DOHH2 (cell line): ENCODE measurements at regions not wholly inside any gene's neighbourhood (a gene's known extent, or its start where the extent isn't known, plus 50 kb on each side); places are given as distances from the start of the nearest gene placed in this dataset.

Experiments used
- H3F3A ChIP-seq: fragments of 200-600 bp; sonication (generic), shearing (Covaris generic); 2 replicates; pipeline ENCODE4 v1.6.0; 2016; ENCODE audit warnings: antibody characterized with exemption, mild to moderate bottlenecking; ENCODE audit not compliant: control insufficient read depth, insufficient read depth
- H3K27ac ChIP-seq: fragments of 200-600 bp; sonication (generic); 2 replicates; pipeline ENCODE4 v1.5.1; 2014; ENCODE audit warnings: low read depth, mild to moderate bottlenecking, low read length, moderate library complexity
- H3K27me3 ChIP-seq: fragments of 200-600 bp; sonication (generic); 2 replicates; pipeline ENCODE4 v1.6.1; 2014; ENCODE audit warnings: mild to moderate bottlenecking, low read length, mixed read lengths; ENCODE audit not compliant: control insufficient read depth
- H3K36me3 ChIP-seq: fragments of 200-600 bp; sonication (generic); 2 replicates; pipeline ENCODE4 v1.6.1; 2014; ENCODE audit warnings: mild to moderate bottlenecking, low read length, moderate library complexity, mixed read lengths; ENCODE audit not compliant: control insufficient read depth
- H3K4me1 ChIP-seq: fragments of 200-600 bp; sonication (generic); 2 replicates; pipeline ENCODE4 v1.6.1; 2014; ENCODE audit warnings: mild to moderate bottlenecking, low read length, mixed read lengths; ENCODE audit not compliant: control insufficient read depth
- H3K4me2 ChIP-seq: fragments of 200-600 bp; sonication (generic); 2 replicates; pipeline ENCODE4 v1.6.0; 2014; ENCODE audit warnings: mild to moderate bottlenecking, low read length, moderate library complexity
- H3K4me3 ChIP-seq: fragments of 200-600 bp; sonication (generic); 2 replicates; pipeline ENCODE4 v1.5.1; 2014; ENCODE audit warnings: mild to moderate bottlenecking, low read length, mixed read lengths
- H3K79me2 ChIP-seq: fragments of 200-600 bp; sonication (generic); 2 replicates; pipeline ENCODE4 v1.6.1; 2014; ENCODE audit warnings: mild to moderate bottlenecking, low read length, mixed read lengths; ENCODE audit not compliant: control insufficient read depth
- H3K9me2 ChIP-seq: fragments of 200-600 bp; sonication (generic); replicated peaks from 2 replicates; pipeline ENCODE4 v1.6.1; 2014; ENCODE audit warnings: mild to moderate bottlenecking, low read length, mixed read lengths; ENCODE audit not compliant: control insufficient read depth
- H3K9me3 ChIP-seq: fragments of 200-600 bp; sonication (generic); 2 replicates; pipeline ENCODE4 v1.6.1; 2014; ENCODE audit warnings: antibody characterized with exemption, low read length, mixed read lengths; ENCODE audit not compliant: control insufficient read depth, insufficient read depth
- H4K20me1 ChIP-seq: fragments of 200-600 bp; sonication (generic); 2 replicates; pipeline ENCODE4 v1.6.0; 2014; ENCODE audit warnings: low read depth, mild to moderate bottlenecking, antibody characterized with exemption, low read length, moderate library complexity; ENCODE audit not compliant: control insufficient read depth, insufficient read depth
- EZH2phosphoT487 ChIP-seq: fragments of 200-600 bp; sonication (generic); IDR thresholded peaks from 2 replicates; pipeline ENCODE4 v1.6.1; 2017; ENCODE audit warnings: borderline replicate concordance, mild to moderate bottlenecking, antibody characterized with exemption, low read length, moderate library complexity, mixed read lengths
- TF ChIP-seq, protein P1 (sequence below): fragments of 200-600 bp; sonication (generic); IDR thresholded peaks from one replicate; pipeline ENCODE4 v1.5.1; 2014; ENCODE audit warnings: antibody characterized with exemption, mild to moderate bottlenecking, low read depth, low read length; ENCODE audit not compliant: poor library complexity, severe bottlenecking

DNA sequence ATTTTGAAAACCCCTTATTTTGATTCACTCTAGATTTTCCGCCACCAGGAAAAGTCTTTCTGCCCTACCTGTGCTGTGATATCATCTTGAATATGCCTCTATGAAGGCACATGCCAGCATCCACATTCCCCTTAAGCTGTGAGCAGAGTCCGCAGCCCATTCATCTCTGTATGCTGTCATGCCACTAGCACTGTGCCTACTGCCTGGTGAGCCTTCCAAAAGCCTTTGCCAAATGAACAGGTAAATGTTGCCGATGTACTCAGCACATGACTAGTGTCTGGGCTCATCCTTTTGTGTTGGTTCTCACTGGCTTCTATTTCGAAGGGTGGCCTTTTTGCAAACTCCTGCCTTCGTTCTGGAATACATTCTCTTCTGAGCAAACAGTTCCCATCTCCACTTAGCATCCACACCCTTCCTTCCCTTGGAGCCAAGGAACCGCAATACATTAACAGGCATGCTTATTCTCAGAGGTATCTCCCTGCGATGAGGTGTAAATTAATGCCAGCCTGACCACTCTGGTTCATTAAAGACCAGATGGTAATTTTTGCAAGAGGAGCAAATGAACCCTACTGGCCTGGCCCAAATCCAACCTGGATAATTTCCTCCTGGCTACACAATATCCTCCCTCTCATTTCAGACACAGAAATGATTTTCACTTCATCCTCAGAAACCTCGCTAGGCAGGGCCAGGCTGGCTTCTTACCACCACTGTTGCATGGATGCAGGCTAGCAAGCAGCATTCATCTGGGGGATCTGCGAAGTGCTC, 339.7 kb upstream of the NFE2L3 start:
- no peaks in the 10 kb centered on the region for H3K4me1 ChIP-seq
- no peaks in the 10 kb centered on the region for H4K20me1 ChIP-seq
- no peaks in the 10 kb centered on the region for H3K9me2 ChIP-seq
- H3F3A ChIP-seq: no peaks in the 10 kb centered on the region
- no peaks in the 10 kb centered on the region for H3K79me2 ChIP-seq
- H3K27me3 ChIP-seq: peaks cover 30% of the 10 kb centered on the region
- H3K36me3 ChIP-seq: no peaks in the 10 kb centered on the region
- no peak overlapping the region for H3K27ac ChIP-seq
- no peak for TF ChIP-seq EZH2phosphoT487
- TF ChIP-seq, protein P1, sequence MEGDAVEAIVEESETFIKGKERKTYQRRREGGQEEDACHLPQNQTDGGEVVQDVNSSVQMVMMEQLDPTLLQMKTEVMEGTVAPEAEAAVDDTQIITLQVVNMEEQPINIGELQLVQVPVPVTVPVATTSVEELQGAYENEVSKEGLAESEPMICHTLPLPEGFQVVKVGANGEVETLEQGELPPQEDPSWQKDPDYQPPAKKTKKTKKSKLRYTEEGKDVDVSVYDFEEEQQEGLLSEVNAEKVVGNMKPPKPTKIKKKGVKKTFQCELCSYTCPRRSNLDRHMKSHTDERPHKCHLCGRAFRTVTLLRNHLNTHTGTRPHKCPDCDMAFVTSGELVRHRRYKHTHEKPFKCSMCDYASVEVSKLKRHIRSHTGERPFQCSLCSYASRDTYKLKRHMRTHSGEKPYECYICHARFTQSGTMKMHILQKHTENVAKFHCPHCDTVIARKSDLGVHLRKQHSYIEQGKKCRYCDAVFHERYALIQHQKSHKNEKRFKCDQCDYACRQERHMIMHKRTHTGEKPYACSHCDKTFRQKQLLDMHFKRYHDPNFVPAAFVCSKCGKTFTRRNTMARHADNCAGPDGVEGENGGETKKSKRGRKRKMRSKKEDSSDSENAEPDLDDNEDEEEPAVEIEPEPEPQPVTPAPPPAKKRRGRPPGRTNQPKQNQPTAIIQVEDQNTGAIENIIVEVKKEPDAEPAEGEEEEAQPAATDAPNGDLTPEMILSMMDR: no peak
- no peak overlapping the region for H3K4me3 ChIP-seq
- H3K4me2 ChIP-seq: no peak overlapping the region
- no peaks in the 10 kb centered on the region for H3K9me3 ChIP-seq

DNA sequence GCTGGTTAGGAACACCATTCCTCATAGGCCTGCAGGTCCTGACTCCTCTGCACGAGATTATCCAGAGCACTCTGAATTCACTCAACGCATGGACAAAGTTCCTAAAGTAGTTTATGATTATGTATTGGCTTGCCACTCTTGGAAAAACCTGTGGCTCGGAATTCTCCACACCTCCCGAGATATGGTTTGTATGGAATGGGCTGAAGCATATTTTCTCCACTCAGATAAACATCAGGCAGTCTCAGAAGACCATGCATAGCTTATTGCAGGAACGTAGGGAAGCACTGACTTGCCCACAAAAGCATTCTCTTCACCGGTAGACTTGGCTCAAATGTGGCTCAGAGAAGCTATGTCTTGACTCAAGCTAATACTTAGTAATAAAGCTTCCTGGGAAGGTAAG, 338.6 kb upstream of the NFE2L3 start:
- H3K4me2 ChIP-seq: no peak overlapping the region
- no peaks in the 10 kb centered on the region for H3K4me1 ChIP-seq
- H3F3A ChIP-seq: no peaks in the 10 kb centered on the region
- TF ChIP-seq, protein P1: no peak
- TF ChIP-seq EZH2phosphoT487: no peak
- no peak overlapping the region for H3K4me3 ChIP-seq
- H3K27me3 ChIP-seq: peaks cover 32% of the 10 kb centered on the region
- H3K9me3 ChIP-seq: no peaks in the 10 kb centered on the region
- H3K36me3 ChIP-seq: no peaks in the 10 kb centered on the region
- no peaks in the 10 kb centered on the region for H3K9me2 ChIP-seq
- H4K20me1 ChIP-seq: no peaks in the 10 kb centered on the region
- H3K27ac ChIP-seq: no peak overlapping the region
- H3K79me2 ChIP-seq: no peaks in the 10 kb centered on the region

DNA sequence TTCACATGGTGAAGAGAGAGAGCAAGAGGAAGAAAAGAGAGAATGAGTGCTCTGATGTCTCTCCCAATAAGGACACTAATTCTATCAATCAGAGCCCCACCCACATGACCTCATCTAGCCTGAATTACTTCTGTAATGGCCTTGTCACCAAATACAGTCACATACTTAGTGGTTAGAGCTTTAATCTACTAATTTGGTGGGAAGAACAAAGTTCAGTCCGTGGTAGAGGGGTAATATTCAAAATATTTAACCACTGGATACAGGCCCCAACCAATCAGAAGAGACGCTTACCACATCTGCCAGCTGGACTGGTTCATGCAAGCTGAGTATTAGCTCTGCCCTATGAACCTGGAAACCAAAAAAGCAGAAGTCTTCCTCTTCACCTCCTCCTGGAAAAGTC, 336.3 kb upstream of the NFE2L3 start:
- Histone ChIP-seq H4K20me1 (no peaks in the 10 kb centered on the region), H3F3A (no peaks in the 10 kb centered on the region), H3K4me2 (no peak overlapping the region), H3K27ac (no peak overlapping the region), H3K27me3 (peaks cover 19% of the 10 kb centered on the region), H3K36me3 (no peaks in the 10 kb centered on the region), H3K79me2 (no peaks in the 10 kb centered on the region), H3K9me2 (no peaks in the 10 kb centered on the region), H3K4me3 (no peak overlapping the region), H3K9me3 (no peaks in the 10 kb centered on the region), H3K4me1 (no peaks in the 10 kb centered on the region)
- no peak for TF ChIP-seq EZH2phosphoT487
- TF ChIP-seq, protein P1: no peak
